Brain microvascular endothelial cell (primary cell): ENCODE measurements at regions not wholly inside any gene's neighbourhood (a gene's known extent, or its start where the extent isn't known, plus 50 kb on each side); places are given as distances from the start of the nearest gene placed in this dataset.
"Not testable (repeated sequence)": the region's sequence is repeated elsewhere in the genome, so short reads cannot be mapped to it uniquely, and the experiment has no call there.

Experiments
- DNase-seq: peaks from one replicate; pipeline ENCODE4 v3.0.0-alpha.2; 2020
- H3K27ac ChIP-seq: fragments of 250-450 bp; sonication (Bioruptor Pico); 2 replicates; pipeline ENCODE4 v1.5.1; 2020; ENCODE audit warnings: mild to moderate bottlenecking, moderate library complexity
- H3K27me3 ChIP-seq: fragments of 250-450 bp; sonication (Bioruptor Pico); replicated peaks from 2 replicates; pipeline ENCODE4 v1.5.1; 2020; ENCODE audit warnings: mild to moderate bottlenecking
- H3K36me3 ChIP-seq: fragments of 250-450 bp; sonication (Bioruptor Pico); replicated peaks from 2 replicates; pipeline ENCODE4 v1.5.1; 2020; ENCODE audit warnings: mild to moderate bottlenecking
- H3K4me3 ChIP-seq: 2 replicates; pipeline ENCODE4 v1.5.1; 2011; ENCODE audit warnings: low read depth, mild to moderate bottlenecking, control low read depth, low read length, moderate library complexity
- in situ Hi-C: cut with HindIII; loops from 2 replicates; pipeline ENCODE4 v1.10.0; 2017; ENCODE audit warnings: low sequenced_read_pairs, low pct_ligation_motif_present
- TF ChIP-seq, protein P1 (sequence below): IDR thresholded peaks from 2 replicates; pipeline ENCODE4 v1.5.1; 2011; ENCODE audit warnings: low read depth, mild to moderate bottlenecking, moderate library complexity, low read length, control low read depth, inconsistent platforms; ENCODE audit errors: missing control alignments

DNA sequence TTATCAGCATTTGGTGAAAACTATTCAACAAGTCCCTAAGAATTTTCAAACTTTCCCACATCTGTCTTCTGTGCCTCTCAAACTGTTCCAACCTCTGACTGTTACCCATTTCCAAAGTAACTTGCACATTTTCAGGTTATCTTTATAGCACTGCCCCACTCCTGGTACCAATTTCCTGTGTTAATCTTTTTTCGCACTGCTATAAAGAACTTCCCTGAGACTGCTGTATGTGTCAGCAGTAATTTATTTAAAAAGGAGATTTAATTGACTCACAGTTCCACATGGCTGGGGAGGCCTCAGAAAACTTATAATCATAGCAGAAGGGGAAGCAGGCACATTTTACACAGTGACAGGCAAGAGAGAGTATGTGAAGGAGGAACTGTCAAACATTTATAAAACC lies 310.9 kb upstream of the SLITRK3 start:
- DNase-seq, result no peak
- in situ Hi-C loops, result no loop called here
- H3K27me3 ChIP-seq, result no peaks in the 10 kb centered on the region
- H3K36me3 ChIP-seq, result no peaks in the 10 kb centered on the region
- H3K27ac ChIP-seq, result no peak overlapping the region
- no peak overlapping the region for H3K4me3 ChIP-seq
- TF ChIP-seq, protein P1, sequence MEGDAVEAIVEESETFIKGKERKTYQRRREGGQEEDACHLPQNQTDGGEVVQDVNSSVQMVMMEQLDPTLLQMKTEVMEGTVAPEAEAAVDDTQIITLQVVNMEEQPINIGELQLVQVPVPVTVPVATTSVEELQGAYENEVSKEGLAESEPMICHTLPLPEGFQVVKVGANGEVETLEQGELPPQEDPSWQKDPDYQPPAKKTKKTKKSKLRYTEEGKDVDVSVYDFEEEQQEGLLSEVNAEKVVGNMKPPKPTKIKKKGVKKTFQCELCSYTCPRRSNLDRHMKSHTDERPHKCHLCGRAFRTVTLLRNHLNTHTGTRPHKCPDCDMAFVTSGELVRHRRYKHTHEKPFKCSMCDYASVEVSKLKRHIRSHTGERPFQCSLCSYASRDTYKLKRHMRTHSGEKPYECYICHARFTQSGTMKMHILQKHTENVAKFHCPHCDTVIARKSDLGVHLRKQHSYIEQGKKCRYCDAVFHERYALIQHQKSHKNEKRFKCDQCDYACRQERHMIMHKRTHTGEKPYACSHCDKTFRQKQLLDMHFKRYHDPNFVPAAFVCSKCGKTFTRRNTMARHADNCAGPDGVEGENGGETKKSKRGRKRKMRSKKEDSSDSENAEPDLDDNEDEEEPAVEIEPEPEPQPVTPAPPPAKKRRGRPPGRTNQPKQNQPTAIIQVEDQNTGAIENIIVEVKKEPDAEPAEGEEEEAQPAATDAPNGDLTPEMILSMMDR, result no peak

DNA sequence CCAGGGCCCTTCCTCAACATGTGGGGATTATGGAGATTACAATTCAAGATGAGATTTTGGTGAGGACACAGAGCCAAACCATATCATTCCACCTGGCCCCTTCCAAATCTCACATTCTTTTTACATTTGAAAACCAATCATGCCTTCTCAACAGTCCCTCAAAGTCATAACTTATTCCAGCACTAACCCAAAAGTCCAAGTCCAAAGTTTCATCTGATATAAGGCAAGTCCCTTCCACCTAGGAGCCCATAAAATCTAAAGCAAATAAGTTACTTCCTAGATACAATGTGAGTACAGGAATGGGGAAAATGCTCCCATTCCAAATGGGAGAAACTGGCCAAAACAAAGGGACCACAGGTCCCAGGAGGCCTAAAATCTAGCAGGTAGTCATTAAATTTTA lies 309.5 kb upstream of the SLITRK3 start:
- in situ Hi-C loops, result no loop called here
- H3K27me3 ChIP-seq, result no peaks in the 10 kb centered on the region
- no peak for DNase-seq
- H3K36me3 ChIP-seq, result no peaks in the 10 kb centered on the region
- no peak overlapping the region for H3K4me3 ChIP-seq
- no peak overlapping the region for H3K27ac ChIP-seq
- TF ChIP-seq, protein P1, result no peak

GRCh38 chr3:165504554-165504953 lies 308.4 kb upstream of the SLITRK3 start:
- no peak for DNase-seq
- Histone ChIP-seq H3K36me3 (no peaks in the 10 kb centered on the region), H3K27me3 (no peaks in the 10 kb centered on the region), H3K27ac (no peak overlapping the region), H3K4me3 (no peak overlapping the region)
- TF ChIP-seq, protein P1, result no peak
- in situ Hi-C loops, result no loop called here

DNA sequence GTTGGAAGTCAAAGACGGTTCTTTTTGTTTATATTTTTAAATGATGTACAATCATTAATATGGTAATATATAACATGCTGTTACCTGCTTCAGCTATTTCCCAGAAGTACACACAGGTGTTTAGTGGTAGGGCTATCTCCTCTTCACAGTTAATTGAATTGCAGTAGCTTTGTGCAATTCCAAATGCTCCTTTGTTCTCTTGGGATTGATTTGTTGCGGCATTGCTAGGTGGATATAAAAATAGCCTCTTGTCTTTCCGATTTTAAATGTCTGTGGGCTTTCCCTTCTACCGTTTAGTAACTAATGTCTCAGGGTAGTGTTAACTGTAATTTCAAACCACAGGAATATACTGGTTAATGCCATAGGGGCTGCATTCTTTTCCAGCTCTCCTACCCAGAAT lies 307.6 kb upstream of the SLITRK3 start:
- Histone ChIP-seq H3K36me3 (no peaks in the 10 kb centered on the region), H3K27ac (no peak overlapping the region), H3K4me3 (no peak overlapping the region), H3K27me3 (no peaks in the 10 kb centered on the region)
- TF ChIP-seq, protein P1, result no peak
- no peak for DNase-seq
- in situ Hi-C loops, result no loop called here

DNA sequence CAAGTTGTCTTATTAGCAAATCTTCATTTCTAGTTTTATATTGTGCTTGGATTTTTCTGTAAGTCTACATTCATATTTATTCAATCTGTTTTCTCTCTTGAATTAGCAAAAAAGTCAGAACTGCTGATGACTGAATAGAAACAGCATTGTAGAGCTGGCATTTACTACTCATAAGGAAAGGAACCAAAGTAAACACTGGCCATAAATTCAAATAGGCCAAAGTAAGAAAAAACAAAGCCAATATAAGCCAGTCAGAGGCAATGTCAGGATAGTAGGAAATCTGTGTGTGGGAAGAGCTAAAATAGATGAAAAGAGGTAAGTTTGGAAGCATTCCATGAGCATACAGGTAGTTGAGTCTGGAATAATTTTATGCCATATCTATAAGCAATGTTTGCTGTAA lies 307.2 kb upstream of the SLITRK3 start:
- in situ Hi-C loops, result no loop called here

DNA sequence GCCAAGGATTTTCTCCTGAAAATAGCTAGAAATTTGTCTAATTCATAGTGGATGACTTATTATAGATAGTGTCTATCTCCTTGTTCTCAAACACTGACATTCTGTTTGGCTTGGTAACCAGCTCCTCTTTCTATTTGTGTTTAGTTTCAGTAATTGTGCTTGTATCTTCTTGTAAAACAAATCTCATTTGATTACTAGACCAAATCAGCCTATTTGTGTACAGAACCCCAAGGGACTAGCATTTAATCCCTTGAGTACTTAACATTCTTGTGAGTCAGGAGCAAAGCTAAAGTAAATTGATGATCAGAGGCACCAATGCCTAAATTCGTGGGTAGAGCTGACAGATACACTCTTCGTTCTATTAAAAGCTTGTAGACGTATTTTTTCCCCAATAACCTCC lies 306.5 kb upstream of the SLITRK3 start:
- Histone ChIP-seq H3K36me3 (no peaks in the 10 kb centered on the region), H3K4me3 (no peak overlapping the region), H3K27me3 (no peaks in the 10 kb centered on the region), H3K27ac (no peak overlapping the region)
- no peak for DNase-seq
- TF ChIP-seq, protein P1, result no peak
- in situ Hi-C loops, result no loop called here

More for the DNA sequence above, 307.2 kb upstream of the SLITRK3 start:
- no peaks in the 10 kb centered on the region for H3K27me3 ChIP-seq
- no peak overlapping the region for H3K27ac ChIP-seq
- H3K4me3 ChIP-seq, result no peak overlapping the region
- DNase-seq, result no peak
- TF ChIP-seq, protein P1, result no peak
- no peaks in the 10 kb centered on the region for H3K36me3 ChIP-seq

DNA sequence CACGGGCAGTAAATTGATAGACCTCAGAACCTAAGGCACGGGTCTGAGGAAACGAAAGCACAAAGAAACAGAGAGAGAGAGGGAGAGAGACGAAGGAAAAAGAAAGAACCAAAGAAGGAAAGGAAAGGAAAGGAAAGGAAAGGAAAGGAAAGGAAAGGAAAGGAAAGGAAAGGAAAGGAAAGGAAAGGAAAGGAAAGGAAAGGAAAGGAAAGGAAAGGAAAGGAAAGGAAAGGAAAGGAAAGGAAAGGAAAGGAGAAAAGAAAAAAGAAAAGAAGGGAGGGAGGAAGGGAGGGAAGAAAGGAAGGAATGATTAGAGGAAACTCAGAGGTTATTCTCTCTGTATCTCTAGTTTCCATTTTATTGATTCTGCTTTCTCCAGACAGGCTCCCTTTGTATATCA lies 302.6 kb upstream of the SLITRK3 start:
- in situ Hi-C loops, H3K27ac ChIP-seq, DNase-seq, H3K4me3 ChIP-seq, H3K27me3 ChIP-seq, H3K36me3 ChIP-seq: not testable (repeated sequence)
